IMR-90 (cell line): ENCODE measurements at regions not wholly inside any gene's neighbourhood (a gene's known extent, or its start where the extent isn't known, plus 50 kb on each side); places are given as distances from the start of the nearest gene placed in this dataset.

Experiments
- ATAC-seq: fragments of 200-7000 bp; cut with Tn5 transposase; 2 replicates; pipeline ENCODE4 v1.9.1; 2020; ENCODE audit warnings: low read depth, mild to moderate bottlenecking, moderate library complexity
- BruUV-seq: library from RNA; stranded (reverse); fragments of 400-500 nt; replicated peaks from 2 replicates; lab custom pipeline; 2021; lab: Mats Ljungman, UMichigan
- CTCF ChIA-PET: fragments of 300-600 bp; formaldehyde crosslinking; extraction: SDS; loops from one replicate; lab custom pipeline; 2021; ENCODE audit warnings: antibody characterized with exemption; lab: Yijun Ruan, JAX
- POLR2A ChIA-PET: fragments of 300-600 bp; sonication (Branson Sonifier 250); formaldehyde crosslinking; loops from one replicate; lab custom pipeline; 2022; ENCODE audit warnings: antibody characterized with exemption; ENCODE audit not compliant: unreplicated experiment; lab: Charles Lee
- DNase-seq: peaks from one replicate; pipeline ENCODE4 v3.0.0; 2013
- H2AFZ ChIP-seq: replicated peaks from 2 replicates; pipeline ENCODE3; 2013; ENCODE audit warnings: low read length, mild to moderate bottlenecking; ENCODE audit not compliant: poor library complexity
- H2AK5ac ChIP-seq: 2 replicates; pipeline ENCODE4 v1.6.1; 2013; ENCODE audit warnings: low read depth, low read length, inconsistent platforms
- H2AK9ac ChIP-seq: replicated peaks from 2 replicates; pipeline ENCODE3; 2013; ENCODE audit warnings: mild to moderate bottlenecking, low read depth, low read length, moderate library complexity; ENCODE audit not compliant: poor library complexity
- H2BK120ac ChIP-seq: 2 replicates; pipeline ENCODE4 v1.6.1; 2013; ENCODE audit warnings: low read depth, low read length, inconsistent platforms
- H2BK15ac ChIP-seq: 3 replicates; pipeline ENCODE4 v1.6.1; 2013; ENCODE audit warnings: low read depth, low read length, inconsistent platforms
- H2BK20ac ChIP-seq: 2 replicates; pipeline ENCODE4 v1.6.1; 2013; ENCODE audit warnings: low read depth, mild to moderate bottlenecking, inconsistent platforms, low read length, moderate library complexity
- H2BK5ac ChIP-seq: 2 replicates; pipeline ENCODE4 v1.6.1; 2013; ENCODE audit warnings: mild to moderate bottlenecking, low read depth, low read length, inconsistent platforms; ENCODE audit not compliant: poor library complexity, severe bottlenecking
- H3K14ac ChIP-seq: replicated peaks from 2 replicates; pipeline ENCODE4 v1.6.1; 2013; ENCODE audit warnings: low read depth, low read length, inconsistent platforms
- H3K18ac ChIP-seq: 2 replicates; pipeline ENCODE4 v1.6.1; 2013; ENCODE audit warnings: low read depth, low read length, control low read depth
- H3K23ac ChIP-seq: 2 replicates; pipeline ENCODE4 v1.6.1; 2013; ENCODE audit warnings: low read depth, low read length, inconsistent platforms
- H3K27ac ChIP-seq: 2 replicates; pipeline ENCODE4 v1.5.1; 2013; ENCODE audit warnings: mild to moderate bottlenecking, control low read depth, low read length; ENCODE audit not compliant: insufficient read depth
- H3K27me3 ChIP-seq: 2 replicates; pipeline ENCODE4 v1.6.1; 2013; ENCODE audit warnings: low read length; ENCODE audit not compliant: control insufficient read depth, insufficient read depth
- H3K36me3 ChIP-seq: 2 replicates; pipeline ENCODE4 v1.6.1; 2013; ENCODE audit warnings: low read length, mixed read lengths; ENCODE audit not compliant: control insufficient read depth, insufficient read depth
- H3K4ac ChIP-seq: 2 replicates; pipeline ENCODE4 v1.6.1; 2013; ENCODE audit warnings: low read depth, low read length, inconsistent platforms
- H3K4me1 ChIP-seq: 2 replicates; pipeline ENCODE4 v1.6.1; 2013; ENCODE audit warnings: low read length, mixed read lengths; ENCODE audit not compliant: control insufficient read depth, insufficient read depth
- H3K4me2 ChIP-seq: 2 replicates; pipeline ENCODE4 v1.6.1; 2013; ENCODE audit warnings: low read depth, mild to moderate bottlenecking, control low read depth, low read length, moderate library complexity
- H3K4me3 ChIP-seq: 2 replicates; pipeline ENCODE4 v1.5.1; 2013; ENCODE audit warnings: low read depth, mild to moderate bottlenecking, control low read depth, low read length, moderate library complexity; ENCODE audit not compliant: insufficient read depth
- H3K56ac ChIP-seq: 2 replicates; pipeline ENCODE4 v1.6.1; 2013; ENCODE audit warnings: low read length, inconsistent platforms; ENCODE audit not compliant: insufficient read depth; ENCODE audit errors: extremely low read depth
- H3K79me1 ChIP-seq, 2 experiments: 2 replicates each; pipeline ENCODE4 v1.6.1; 2013; ENCODE audit warnings: low read length in 2 of 2, inconsistent platforms in 1 of 2, low read depth in 1 of 2
- H3K9ac ChIP-seq: 2 replicates; pipeline ENCODE4 v1.6.1; 2013; ENCODE audit warnings: low read depth, low read length, control low read depth
- H3K9me1 ChIP-seq: 2 replicates; pipeline ENCODE4 v1.6.1; 2013; ENCODE audit warnings: low read length, inconsistent platforms; ENCODE audit not compliant: insufficient read depth
- H3K9me3 ChIP-seq: 2 replicates; pipeline ENCODE4 v1.6.1; 2013; ENCODE audit warnings: low read length; ENCODE audit not compliant: control insufficient read depth, insufficient read depth
- H4K20me1 ChIP-seq: 2 replicates; pipeline ENCODE4 v1.6.1; 2013; ENCODE audit warnings: low read length, inconsistent platforms; ENCODE audit not compliant: insufficient read depth
- H4K5ac ChIP-seq: 2 replicates; pipeline ENCODE4 v1.6.1; 2013; ENCODE audit warnings: mild to moderate bottlenecking, low read depth, low read length, control low read depth
- H4K8ac ChIP-seq, 2 experiments: 2 replicates each; pipeline ENCODE4 v1.6.1; 2013; ENCODE audit warnings: low read depth in 2 of 2, low read length in 2 of 2, control low read depth in 1 of 2, inconsistent platforms in 1 of 2
- H4K91ac ChIP-seq: 2 replicates; pipeline ENCODE4 v1.6.1; 2013; ENCODE audit warnings: low read depth, low read length, inconsistent platforms; ENCODE audit not compliant: insufficient read depth
- BHLHE40 ChIP-seq: fragments of 150-350 bp; IDR thresholded peaks from 2 replicates; pipeline ENCODE4 v1.6.1; 2016; ENCODE audit warnings: mild to moderate bottlenecking, low read depth, low read length
- NFE2L2 ChIP-seq: fragments of 150-350 bp; IDR thresholded peaks from 2 replicates; pipeline ENCODE4 v1.6.1; 2016; ENCODE audit warnings: low read depth, mild to moderate bottlenecking, low read length
- RAD21 ChIP-seq: IDR thresholded peaks from 2 replicates; pipeline ENCODE4 v1.6.1; 2012; ENCODE audit warnings: low read length, improper control_type of control experiment
- WGBS, 2 experiments: methylation state at CpG; one replicate each; pipeline versions ENCODE4 v1.1.5 to v1.1.7; 2013; ENCODE audit warnings: missing lambda C conversion rate in 2 of 2; ENCODE audit not compliant: insufficient read length in 1 of 2; ENCODE audit errors: extremely low coverage in 2 of 2; 5-methylcytosine and 5-hydroxymethylcytosine counted together
- dilution Hi-C: fragments of 300-500 bp; cut with HindIII; formaldehyde crosslinking; loops from one replicate; pipeline ENCODE4 v1.14.3; 2018; ENCODE audit warnings: low sequenced_read_pairs; ENCODE audit not compliant: unreplicated experiment
- in situ Hi-C: fragments of 300-500 bp; cut with MboI; formaldehyde crosslinking; loops from 3 replicates; pipeline ENCODE4 v1.14.3; 2019; ENCODE audit warnings: low sequenced_read_pairs, inconsistent platforms, mixed read lengths
- intact Hi-C: fragments of 100-400 bp; cut with micrococcal nuclease; formaldehyde crosslinking; loops from 2 replicates; pipeline ENCODE4 v1.10.0; 2022

DNA sequence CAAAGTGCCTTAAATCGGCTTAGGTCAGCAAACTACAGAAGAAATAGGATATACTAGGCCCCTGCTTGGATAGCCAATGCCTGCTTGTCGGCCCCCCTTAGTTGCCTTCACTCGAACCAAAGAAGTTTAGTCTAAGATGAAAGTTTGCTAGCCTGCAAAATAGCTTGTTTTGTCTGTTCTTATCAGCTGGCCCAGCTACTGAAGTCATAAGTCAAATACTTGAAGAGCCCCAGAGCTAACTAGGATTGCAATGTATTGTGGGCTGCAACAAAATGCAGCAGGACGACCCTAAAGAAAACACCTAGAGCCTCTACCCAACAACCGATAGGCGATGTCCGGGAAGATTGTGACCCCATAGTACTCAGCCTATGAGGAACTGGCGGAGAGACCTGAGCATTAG lies 183.5 kb upstream of the HS6ST1 start:
- no peak overlapping the region for H2AK5ac ChIP-seq
- no peak overlapping the region for H3K23ac ChIP-seq
- CTCF ChIA-PET = no interaction called here
- H3K79me1 ChIP-seq = no peaks in the 10 kb centered on the region
- H4K8ac ChIP-seq = no peak overlapping the region
- H2BK120ac ChIP-seq = no peak overlapping the region
- H3K4ac ChIP-seq = no peak overlapping the region
- no CpG with 5 or more reads among the region's 8 CpGs for WGBS, 2 experiments
- no peak overlapping the region for H4K5ac ChIP-seq
- peaks cover 2% of the 10 kb centered on the region; the same call in 1 of the 2 replicates for H3K9me1 ChIP-seq
- BruUV-seq = no TSS peak
- no peak overlapping the region for H2BK15ac ChIP-seq
- H3K9ac ChIP-seq = no peak overlapping the region
- H3K27ac ChIP-seq = no peak overlapping the region
- H3K4me1 ChIP-seq = no peaks in the 10 kb centered on the region
- dilution Hi-C loops = no loop called here
- intact Hi-C loops = no loop called here
- H3K27me3 ChIP-seq = peaks cover 9% of the 10 kb centered on the region; the same call in 1 of the 2 replicates
- no peaks in the 10 kb centered on the region for H3K9me3 ChIP-seq
- ATAC-seq (no peak), DNase-seq (no peak)
- POLR2A ChIA-PET = no interaction called here
- no peak overlapping the region for H2AFZ ChIP-seq
- H3K56ac ChIP-seq = no peak overlapping the region
- H4K91ac ChIP-seq = no peak overlapping the region
- no peak overlapping the region for H3K14ac ChIP-seq
- in situ Hi-C loops = no loop called here
- no peak overlapping the region for H3K4me3 ChIP-seq
- no peaks in the 10 kb centered on the region for H4K20me1 ChIP-seq
- H3K18ac ChIP-seq = no peak overlapping the region
- H2BK5ac ChIP-seq = no peak overlapping the region
- H3K36me3 ChIP-seq = no peaks in the 10 kb centered on the region
- no peak for TF ChIP-seq BHLHE40
- TF ChIP-seq RAD21 = no peak
- no peak for TF ChIP-seq NFE2L2
- H3K4me2 ChIP-seq = no peak overlapping the region
- H2BK20ac ChIP-seq = no peak overlapping the region
- H2AK9ac ChIP-seq = no peak overlapping the region
